Ishikawa (cell line): ENCODE measurements at regions not wholly inside any gene's neighbourhood (a gene's known extent, or its start where the extent isn't known, plus 50 kb on each side); places are given as distances from the start of the nearest gene placed in this dataset.

ENCODE experiments used
- EGR1 ChIP-seq: IDR thresholded peaks from 2 replicates; pipeline ENCODE4 v1.6.1; 2012
- EP300 ChIP-seq: IDR thresholded peaks from 2 replicates; pipeline ENCODE4 v1.6.1; 2012; ENCODE audit warnings: borderline replicate concordance
- FOXM1 ChIP-seq: IDR thresholded peaks from 2 replicates; pipeline ENCODE4 v1.6.1; 2012; ENCODE audit warnings: low read depth, borderline replicate concordance
- MAX ChIP-seq: IDR thresholded peaks from 2 replicates; pipeline ENCODE4 v1.6.1; 2012
- NFIC ChIP-seq: IDR thresholded peaks from 2 replicates; pipeline ENCODE4 v1.6.1; 2012
- RAD21 ChIP-seq: IDR thresholded peaks from 2 replicates; pipeline ENCODE4 v1.6.1; 2012; ENCODE audit warnings: low read depth
- REST ChIP-seq: IDR thresholded peaks from 2 replicates; pipeline ENCODE4 v1.6.1; 2012; ENCODE audit warnings: low read depth, mild to moderate bottlenecking
- TAF1 ChIP-seq: IDR thresholded peaks from 2 replicates; pipeline ENCODE4 v1.6.1; 2012; ENCODE audit warnings: low read depth, mild to moderate bottlenecking
- TEAD4 ChIP-seq: IDR thresholded peaks from 2 replicates; pipeline ENCODE4 v1.6.1; 2012
- USF1 ChIP-seq: IDR thresholded peaks from 2 replicates; pipeline ENCODE4 v1.6.1; 2012
- ZBTB7A ChIP-seq: IDR thresholded peaks from 2 replicates; pipeline ENCODE4 v1.6.1; 2012; ENCODE audit warnings: low read depth

GRCh38 chr6:43921548-43922425 is 151.8 kb downstream of the VEGFA start:
- TF ChIP-seq FOXM1 (no peak), NFIC (no peak), USF1 (no peak), RAD21 (no peak), MAX (no peak), EP300 (no peak), REST (no peak), ZBTB7A (no peak), TEAD4 (no peak), EGR1 (no peak), TAF1 (no peak)
